Cardiac muscle cell (in vitro differentiated cells and primary cell): ENCODE measurements at regions not wholly inside any gene's neighbourhood (a gene's known extent, or its start where the extent isn't known, plus 50 kb on each side); places are given as distances from the start of the nearest gene placed in this dataset.

ENCODE experiments used
- DNase-seq, 2 donors: peaks; one replicate each; pipeline versions ENCODE4 v3.0.0 to v3.0.0-alpha.2; 2010 to 2017; ENCODE audit warnings: low read depth in 1 of 2, low spot score in 1 of 2
- H3K27ac ChIP-seq: fragments of 200-600 bp; sonication (generic); 2 replicates; pipeline ENCODE4 v1.5.1; 2016
- H3K27me3 ChIP-seq: fragments of 200-600 bp; sonication (generic); 2 replicates; pipeline ENCODE4 v1.6.0; 2016; ENCODE audit warnings: control low read depth
- H3K36me3 ChIP-seq: fragments of 200-600 bp; sonication (generic); 2 replicates; pipeline ENCODE4 v1.5.1; 2016; ENCODE audit warnings: control low read depth
- H3K4me1 ChIP-seq: fragments of 200-600 bp; sonication (generic); 2 replicates; pipeline ENCODE4 v1.8.1; 2017; ENCODE audit warnings: low read depth, mild to moderate bottlenecking, mixed run types
- H3K4me3 ChIP-seq: fragments of 200-600 bp; sonication (generic); 2 replicates; pipeline ENCODE4 v1.5.1; 2016; ENCODE audit warnings: mild to moderate bottlenecking
- H3K9me3 ChIP-seq: fragments of 200-600 bp; sonication (generic); 2 replicates; pipeline ENCODE4 v1.5.1; 2017; ENCODE audit warnings: low read depth, mild to moderate bottlenecking, control low read depth
- CTCF ChIP-seq: IDR thresholded peaks from 2 replicates; pipeline ENCODE4 v1.5.1; 2012; ENCODE audit warnings: low read depth, mild to moderate bottlenecking, low read length

- no peaks in the 10 kb centered on the region for H3K9me3 ChIP-seq
- H3K27me3 ChIP-seq = no peaks in the 10 kb centered on the region
- H3K27ac ChIP-seq = no peak overlapping the region
- H3K4me3 ChIP-seq = no peak overlapping the region
- peak in 1 of 2 donors; percentile 6 for DNase-seq
- TF ChIP-seq CTCF = no peak
- H3K36me3 ChIP-seq = no peaks in the 10 kb centered on the region
- H3K4me1 ChIP-seq = no peaks in the 10 kb centered on the region
Measured at GRCh38 chr10:125340903-125341302, 180.5 kb upstream of the CTBP2 start.

DNA sequence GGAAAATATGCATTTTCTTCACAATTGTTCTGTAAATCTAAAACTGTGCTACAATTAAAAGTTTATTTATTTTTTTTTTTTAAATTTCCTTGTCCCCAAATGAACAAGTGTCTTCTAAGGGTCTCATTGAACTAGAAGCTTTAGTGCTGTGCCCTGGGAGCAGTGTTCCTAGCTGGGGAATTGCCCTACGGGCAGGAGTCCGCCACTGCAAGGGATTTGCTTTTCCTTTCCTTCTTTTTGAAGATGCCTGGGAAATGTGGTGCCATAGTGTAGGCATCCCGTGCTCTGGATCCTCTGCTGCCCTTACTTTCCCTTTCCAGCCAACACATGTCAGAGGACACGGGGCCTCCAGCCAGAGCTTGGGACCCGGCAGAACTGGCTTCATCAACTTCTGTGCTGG, 177.1 kb upstream of the CTBP2 start:
- H3K27ac ChIP-seq = no peak overlapping the region
- no peaks in the 10 kb centered on the region for H3K27me3 ChIP-seq
- no peaks in the 10 kb centered on the region for H3K4me1 ChIP-seq
- no peaks in the 10 kb centered on the region for H3K9me3 ChIP-seq
- no peak overlapping the region for H3K4me3 ChIP-seq
- DNase-seq = no peak
- H3K36me3 ChIP-seq = no peaks in the 10 kb centered on the region
- no peak for TF ChIP-seq CTCF

DNA sequence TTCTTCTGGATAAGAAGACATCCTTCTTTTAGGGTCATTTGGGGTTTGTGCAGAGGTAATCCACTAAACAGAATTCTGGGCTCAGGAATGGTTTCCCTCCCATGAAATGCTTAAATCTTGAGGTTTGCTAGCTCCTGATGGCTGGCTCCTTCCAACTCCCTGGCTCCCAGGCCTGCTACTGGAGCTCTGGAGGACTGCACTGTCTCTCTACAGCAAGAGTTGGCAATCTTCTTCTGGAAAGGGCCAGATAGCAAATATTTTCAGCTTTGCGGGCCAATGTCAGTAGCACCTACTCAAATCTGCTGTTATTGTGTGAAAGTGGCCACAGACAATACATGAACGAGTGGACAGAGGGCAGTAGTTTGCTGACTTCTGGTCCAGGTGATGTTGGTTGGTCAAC, 174.2 kb upstream of the CTBP2 start:
- no peaks in the 10 kb centered on the region for H3K9me3 ChIP-seq
- no peaks in the 10 kb centered on the region for H3K27me3 ChIP-seq
- no peaks in the 10 kb centered on the region for H3K36me3 ChIP-seq
- no peaks in the 10 kb centered on the region for H3K4me1 ChIP-seq
- DNase-seq = no peak
- H3K27ac ChIP-seq = no peak overlapping the region
- no peak for TF ChIP-seq CTCF
- no peak overlapping the region for H3K4me3 ChIP-seq

- Histone ChIP-seq H3K27me3 (no peaks in the 10 kb centered on the region), H3K36me3 (no peaks in the 10 kb centered on the region), H3K27ac (no peak overlapping the region), H3K9me3 (no peaks in the 10 kb centered on the region), H3K4me1 (no peaks in the 10 kb centered on the region), H3K4me3 (no peak overlapping the region)
- no peak for TF ChIP-seq CTCF
- no peak for DNase-seq
Measured at GRCh38 chr10:125333769-125334168, 173.4 kb upstream of the CTBP2 start.

DNA sequence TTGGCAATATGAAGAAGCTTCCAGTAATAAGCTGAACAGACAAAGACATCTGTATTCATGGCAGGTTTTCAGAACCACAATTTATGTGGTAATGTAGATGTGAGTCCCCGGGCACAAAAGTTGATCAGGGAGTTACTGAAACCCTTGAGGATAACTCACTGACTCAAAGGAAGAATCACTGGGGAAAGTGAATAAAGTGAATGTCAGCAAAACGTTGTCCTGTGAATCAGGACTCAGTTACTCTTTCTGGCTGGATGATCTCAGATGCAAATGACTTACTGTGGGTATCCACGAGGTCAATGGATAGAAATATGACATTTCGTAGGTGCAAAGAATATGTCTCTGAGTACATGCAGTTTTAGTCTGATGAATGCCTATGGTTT, 172.8 kb upstream of the CTBP2 start:
- no peak for TF ChIP-seq CTCF
- Histone ChIP-seq H3K27me3 (no peaks in the 10 kb centered on the region), H3K36me3 (no peaks in the 10 kb centered on the region), H3K4me3 (no peak overlapping the region), H3K9me3 (no peaks in the 10 kb centered on the region), H3K4me1 (no peaks in the 10 kb centered on the region), H3K27ac (no peak overlapping the region)
- DNase-seq = no peak
